ENCODE measurements at regions not wholly inside any gene's neighbourhood (a gene's known extent, or its start where the extent isn't known, plus 50 kb on each side); places are given as distances from the start of the nearest gene placed in this dataset.

- TF ChIP-seq POLR2A (IDR thresholded peaks at IDR 0.05; ENCODE audit: low read depth, low read length) = no peak
- TF ChIP-seq POLR2AphosphoS5 (IDR thresholded peaks at IDR 0.05; ENCODE audit: low read depth, low read length) = no peak
These were observed 382.6 kb upstream of the AKR1E2 start for GRCh38 chr10:4443419-4443818.

Measured in GM12892 (cell line).